ENCODE measurements at regions not wholly inside any gene's neighbourhood (a gene's known extent, or its start where the extent isn't known, plus 50 kb on each side); places are given as distances from the start of the nearest gene placed in this dataset.
A peak's percentile ranks its signal among the peaks of the same experiment; 100 is the strongest.
"Not testable (repeated sequence)": the region's sequence is repeated elsewhere in the genome, so short reads cannot be mapped to it uniquely, and the experiment has no call there.

- no peak for DNase-seq
These were observed 64.7 kb upstream of the ZNF217 start for GRCh38 chr20:53658322-53658721.

GRCh38 chr20:53657732-53658131, 64.1 kb upstream of the ZNF217 start:
- no peak for DNase-seq

- DNase-seq = no peak
These were observed 63.6 kb upstream of the ZNF217 start for GRCh38 chr20:53657279-53657678.

GRCh38 chr20:53656293-53657202, 62.9 kb upstream of the ZNF217 start:
- no peak for DNase-seq

DNA sequence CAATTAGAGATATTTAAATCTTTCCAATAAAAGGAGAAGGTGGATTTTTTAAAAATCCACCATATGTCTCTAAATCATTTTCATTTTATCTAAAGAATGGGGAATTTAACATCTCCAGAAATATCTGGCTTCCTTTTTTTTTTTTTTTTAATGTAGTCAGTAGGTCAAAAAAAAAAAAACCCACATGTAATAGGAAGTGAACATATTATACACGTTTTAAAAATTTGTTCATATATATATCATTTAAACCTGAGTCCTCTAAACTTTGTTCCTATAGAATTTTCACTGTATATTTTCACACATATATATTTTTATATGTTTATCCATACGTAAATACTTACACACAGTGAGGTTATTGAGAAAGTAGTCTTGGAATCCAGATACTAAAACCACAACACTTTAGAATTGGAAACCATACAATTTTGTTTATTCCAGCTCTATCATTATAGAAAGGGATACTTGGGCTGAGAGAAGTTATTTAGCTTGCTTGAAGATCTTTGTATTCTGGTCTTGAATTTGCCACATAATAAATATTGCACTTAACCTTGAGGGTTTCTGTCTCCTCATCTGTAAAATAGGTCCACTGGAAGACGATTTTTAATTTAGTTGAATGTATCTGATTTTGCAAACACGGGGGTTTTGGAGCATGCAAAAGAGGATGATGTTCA, 62.1 kb upstream of the ZNF217 start:
- DNase-seq = no peak

- DNase-seq = peak; percentile 23
These were observed 61.4 kb upstream of the ZNF217 start for GRCh38 chr20:53654932-53655624.

DNA sequence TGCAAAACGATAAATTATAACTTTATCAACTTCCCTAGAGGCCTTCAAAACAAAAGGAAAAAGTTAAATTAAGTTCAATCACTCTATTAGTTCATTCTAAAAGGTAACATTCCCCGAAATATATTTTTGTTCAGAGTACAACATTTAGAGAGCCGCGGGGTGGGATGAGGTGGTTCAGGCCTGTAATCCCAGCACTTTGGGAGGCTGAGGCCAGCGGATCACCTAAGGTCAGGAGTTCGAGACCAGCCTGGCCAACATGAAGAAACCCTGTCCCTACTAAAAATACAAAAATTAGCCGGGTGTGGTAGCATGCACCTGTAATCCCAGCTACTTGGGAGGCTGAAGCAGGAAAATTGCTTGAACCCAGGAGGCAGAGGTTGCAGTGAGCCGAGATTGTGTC, 60.9 kb upstream of the ZNF217 start:
- not testable (repeated sequence) for DNase-seq

- peak; percentile 24 for DNase-seq
These were observed 59.3 kb upstream of the ZNF217 start for GRCh38 chr20:53652859-53653517.

DNA sequence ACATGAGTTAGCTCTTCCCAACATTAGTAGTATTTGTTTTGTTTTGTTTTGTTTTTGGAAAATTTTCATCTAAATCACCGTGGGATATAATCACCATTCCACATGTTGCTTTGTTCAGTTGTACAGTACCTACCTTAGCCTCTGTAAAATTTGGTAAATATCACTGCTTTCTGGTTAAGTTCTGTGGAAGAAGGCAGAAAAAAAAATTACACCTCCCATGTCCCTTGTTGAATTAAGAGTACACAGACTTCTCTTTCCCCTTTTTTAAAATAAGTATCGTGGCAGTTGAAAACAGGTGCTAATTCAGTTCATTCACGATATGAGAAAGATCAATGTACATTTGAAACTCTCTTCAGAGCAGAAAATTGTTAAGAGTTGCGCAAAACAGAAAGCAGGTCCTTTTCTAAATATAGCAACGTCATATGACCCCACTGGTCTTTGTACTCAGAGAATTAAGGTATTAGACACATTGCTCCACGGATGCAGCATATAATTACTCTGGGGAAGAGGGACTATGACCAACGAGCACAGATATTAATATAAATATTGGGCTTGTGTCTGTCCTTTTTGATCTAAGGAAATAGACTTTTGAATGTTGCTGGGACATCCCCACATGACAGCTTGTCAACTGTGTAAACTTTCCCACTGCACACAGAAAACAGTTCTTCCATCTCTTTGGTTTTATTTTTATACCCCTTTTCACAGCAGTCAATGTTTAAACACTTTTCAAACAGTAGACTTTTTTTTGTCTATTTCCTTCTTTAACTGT, 58.6 kb upstream of the ZNF217 start:
- peak; percentile 40 for DNase-seq

DNA sequence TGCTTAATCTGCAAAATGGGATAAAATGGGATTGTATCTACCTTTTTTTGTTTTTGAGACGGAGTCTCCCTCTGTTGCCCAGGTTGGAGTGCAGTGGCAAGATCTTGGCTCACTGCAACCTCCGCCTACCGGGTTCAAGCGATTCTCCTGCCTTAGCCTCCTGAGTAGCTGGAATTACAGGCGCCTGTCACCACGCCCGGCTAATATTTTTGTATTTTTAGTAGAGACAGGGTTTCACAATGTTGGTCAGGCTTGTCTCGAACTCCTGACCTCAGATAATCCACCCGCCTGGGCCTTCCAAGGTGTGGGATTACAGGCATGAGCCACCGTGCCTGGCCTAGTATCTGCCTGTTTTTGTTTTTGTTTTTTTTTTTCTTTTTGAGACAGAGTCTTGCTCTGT, 55.9 kb upstream of the ZNF217 start:
- DNase-seq = not testable (repeated sequence)

DNA sequence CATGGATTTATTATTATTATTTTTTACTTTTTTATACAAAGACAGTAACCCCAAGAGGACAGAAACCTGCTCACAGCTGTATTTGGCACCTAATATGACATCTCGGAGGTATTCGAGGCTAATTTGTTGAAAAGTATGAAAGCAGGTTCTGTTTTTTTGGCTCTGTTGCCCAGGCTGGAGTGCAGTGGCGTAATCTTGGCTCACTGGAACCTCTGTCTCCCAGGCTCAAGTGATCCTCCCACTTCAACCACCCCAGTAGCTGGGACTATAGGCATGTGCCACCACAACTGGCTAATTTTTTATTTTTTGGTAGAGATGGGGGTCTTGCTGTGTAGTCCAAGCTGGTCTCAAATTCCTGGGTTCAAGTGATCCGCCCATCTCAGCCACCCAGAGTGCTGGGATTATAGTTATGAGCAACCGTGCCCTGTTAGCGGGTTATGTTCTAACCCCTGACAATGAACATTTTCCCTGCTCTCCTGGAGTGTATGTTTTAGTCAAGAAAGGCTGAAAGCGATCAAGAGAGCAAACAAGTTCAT, 53.7 kb upstream of the ZNF217 start:
- DNase-seq = no peak

- no peak for DNase-seq
These were observed 52.9 kb upstream of the ZNF217 start for GRCh38 chr20:53646550-53646949.

GRCh38 chr20:53645582-53645897, 51.9 kb upstream of the ZNF217 start:
- DNase-seq = no peak

DNA sequence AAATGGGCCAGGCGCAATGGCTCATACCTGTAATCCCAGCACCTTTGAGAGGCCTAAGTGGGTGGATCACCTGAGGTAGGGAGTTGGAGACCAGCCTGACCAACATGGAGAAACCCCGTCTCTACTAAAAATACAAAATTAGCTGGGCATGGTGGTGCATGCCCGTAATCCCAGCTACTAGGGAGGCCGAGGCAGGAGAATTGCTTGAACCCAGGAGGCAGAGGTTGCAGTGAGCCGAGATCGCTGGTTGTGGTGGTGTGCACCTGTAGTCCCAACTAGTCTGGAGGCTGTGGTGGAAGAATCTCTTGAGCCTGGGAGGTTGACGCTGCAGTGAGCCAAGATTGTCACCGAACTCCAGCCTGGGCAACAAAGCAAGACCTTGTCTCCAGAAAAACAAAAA, 50.5 kb upstream of the ZNF217 start:
- DNase-seq = not testable (repeated sequence)
